NCI-H748 (cell line): ENCODE measurements at regions not wholly inside any gene's neighbourhood (a gene's known extent, or its start where the extent isn't known, plus 50 kb on each side); places are given as distances from the start of the nearest gene placed in this dataset.
"Not testable (repeated sequence)": the region's sequence is repeated elsewhere in the genome, so short reads cannot be mapped to it uniquely, and the experiment has no call there.

Experiments used
- DNase-seq: peaks from one replicate; lab custom pipeline; 2025; ENCODE audit not compliant: unreplicated experiment; lab: John Stamatoyannopoulos, UW

- no peak for DNase-seq
Measured at GRCh38 chr11:96681019-96681716, 291.4 kb downstream of the JRKL start.

- no peak for DNase-seq
Measured at GRCh38 chr11:96694338-96694737, 304.5 kb downstream of the JRKL start.

GRCh38 chr11:96696731-96697130 is 306.9 kb downstream of the JRKL start:
- DNase-seq = no peak

GRCh38 chr11:96697466-96697865 is 307.7 kb downstream of the JRKL start:
- no peak for DNase-seq

- DNase-seq = no peak
Measured at GRCh38 chr11:96704847-96705246, 315.0 kb downstream of the JRKL start.

- no peak for DNase-seq
Measured at GRCh38 chr11:96706761-96707160, 316.9 kb downstream of the JRKL start.

- DNase-seq = no peak
Measured at GRCh38 chr11:96707273-96707672, 317.5 kb downstream of the JRKL start.

- DNase-seq = no peak
Measured at GRCh38 chr11:96708219-96708878, 318.5 kb downstream of the JRKL start.

- no peak for DNase-seq
Measured at GRCh38 chr11:96713301-96713700, 323.5 kb downstream of the JRKL start.

- no peak for DNase-seq
Measured at GRCh38 chr11:96714689-96715088, 324.9 kb downstream of the JRKL start.

- DNase-seq = no peak
Measured at GRCh38 chr11:96715208-96715607, 325.4 kb downstream of the JRKL start.

GRCh38 chr11:96736601-96737000 is 346.8 kb downstream of the JRKL start:
- DNase-seq = no peak

- DNase-seq = no peak
Measured at GRCh38 chr11:96738311-96738710, 348.5 kb downstream of the JRKL start.

- no peak for DNase-seq
Measured at GRCh38 chr11:96741068-96741467, 351.3 kb downstream of the JRKL start.

- DNase-seq = no peak
Measured at GRCh38 chr11:96744697-96745096, 354.9 kb downstream of the JRKL start.

GRCh38 chr11:96748639-96749370 is 359.0 kb downstream of the JRKL start:
- no peak for DNase-seq

GRCh38 chr11:96751807-96752206 is 362.0 kb downstream of the JRKL start:
- not testable (repeated sequence) for DNase-seq

GRCh38 chr11:96752221-96752620 is 362.4 kb downstream of the JRKL start:
- no peak for DNase-seq

GRCh38 chr11:96753997-96754396 is 364.2 kb downstream of the JRKL start:
- DNase-seq = no peak

GRCh38 chr11:96755209-96755608 is 365.4 kb downstream of the JRKL start:
- DNase-seq = no peak

- no peak for DNase-seq
Measured at GRCh38 chr11:96755752-96756151, 365.9 kb downstream of the JRKL start.

GRCh38 chr11:96758957-96759356 is 369.1 kb downstream of the JRKL start:
- no peak for DNase-seq
